H9 (cell line): ENCODE measurements at regions not wholly inside any gene's neighbourhood (a gene's known extent, or its start where the extent isn't known, plus 50 kb on each side); places are given as distances from the start of the nearest gene placed in this dataset.

Experiments
- DNase-seq: peaks from one replicate; pipeline ENCODE4 v3.0.0-alpha.2; 2017
- H2AFZ ChIP-seq: one replicate; pipeline ENCODE4 v1.6.1; 2013; ENCODE audit warnings: mild to moderate bottlenecking, low read length, control low read depth, moderate library complexity
- H2AK5ac ChIP-seq: 2 replicates; pipeline ENCODE4 v1.6.1; 2013; ENCODE audit warnings: low read length, control low read depth, mixed read lengths; ENCODE audit not compliant: insufficient read length
- H2BK120ac ChIP-seq: one replicate; pipeline ENCODE4 v1.6.1; 2013; ENCODE audit warnings: low read depth, mild to moderate bottlenecking, low read length, control low read depth, inconsistent platforms; ENCODE audit not compliant: poor library complexity, severe bottlenecking
- H2BK12ac ChIP-seq: 2 replicates; pipeline ENCODE4 v1.6.1; 2013; ENCODE audit warnings: low read length, control low read depth, mixed read lengths, low read depth; ENCODE audit not compliant: insufficient read length
- H2BK15ac ChIP-seq: 2 replicates; pipeline ENCODE4 v1.6.1; 2013; ENCODE audit warnings: low read depth, low read length, control low read depth
- H2BK20ac ChIP-seq: one replicate; pipeline ENCODE4 v1.6.1; 2013; ENCODE audit warnings: low read depth, mild to moderate bottlenecking, low read length, control low read depth, inconsistent platforms; ENCODE audit not compliant: poor library complexity, severe bottlenecking
- H2BK5ac ChIP-seq: 2 replicates; pipeline ENCODE4 v1.6.1; 2013; ENCODE audit warnings: low read length, control low read depth, mixed read lengths; ENCODE audit not compliant: insufficient read length
- H3K14ac ChIP-seq: 2 replicates; pipeline ENCODE4 v1.6.1; 2013; ENCODE audit warnings: low read length, control low read depth; ENCODE audit not compliant: insufficient read depth
- H3K18ac ChIP-seq: 2 replicates; pipeline ENCODE4 v1.6.1; 2013; ENCODE audit warnings: low read depth, mild to moderate bottlenecking, mixed read lengths, low read length, control low read depth; ENCODE audit not compliant: insufficient read length
- H3K23ac ChIP-seq: 2 replicates; pipeline ENCODE4 v1.6.1; 2013; ENCODE audit warnings: low read length, control low read depth, mixed read lengths, low read depth; ENCODE audit not compliant: insufficient read length
- H3K23me2 ChIP-seq: 2 replicates; pipeline ENCODE4 v1.6.1; 2013; ENCODE audit warnings: low read depth, mild to moderate bottlenecking, mixed read lengths, low read length, control low read depth; ENCODE audit not compliant: insufficient read length, poor library complexity, severe bottlenecking
- H3K27ac ChIP-seq: 2 replicates; pipeline ENCODE4 v1.5.1; 2013; ENCODE audit warnings: low read length, control low read depth, mixed read lengths, low read depth; ENCODE audit not compliant: insufficient read length
- H3K27me3 ChIP-seq: 2 replicates; pipeline ENCODE4 v1.6.1; 2013; ENCODE audit warnings: low read length, control low read depth, inconsistent platforms; ENCODE audit not compliant: insufficient read depth
- H3K4ac ChIP-seq: 2 replicates; pipeline ENCODE4 v1.6.1; 2013; ENCODE audit warnings: low read depth, mild to moderate bottlenecking, control low read depth, inconsistent platforms, low read length, moderate library complexity
- H3K4me1 ChIP-seq: 2 replicates; pipeline ENCODE4 v1.6.1; 2013; ENCODE audit warnings: low read length, control low read depth, inconsistent platforms; ENCODE audit not compliant: insufficient read depth
- H3K4me2 ChIP-seq: 2 replicates; pipeline ENCODE4 v1.6.1; 2013; ENCODE audit warnings: low read length, control low read depth, mixed read lengths; ENCODE audit not compliant: insufficient read length, insufficient read depth
- H3K56ac ChIP-seq: 2 replicates; pipeline ENCODE4 v1.6.1; 2013; ENCODE audit warnings: low read depth, mild to moderate bottlenecking, mixed read lengths, low read length, control low read depth; ENCODE audit not compliant: insufficient read length
- H3K79me1 ChIP-seq: 2 replicates; pipeline ENCODE4 v1.6.1; 2013; ENCODE audit warnings: low read depth, mild to moderate bottlenecking, moderate library complexity, low read length, control low read depth, inconsistent platforms; ENCODE audit not compliant: insufficient read depth, poor library complexity, severe bottlenecking
- H3K79me2 ChIP-seq: 2 replicates; pipeline ENCODE4 v1.6.1; 2013; ENCODE audit warnings: low read length, control low read depth, inconsistent platforms; ENCODE audit not compliant: insufficient read depth
- H3K9ac ChIP-seq: 2 replicates; pipeline ENCODE4 v1.6.1; 2013; ENCODE audit warnings: low read length, control low read depth, mixed read lengths; ENCODE audit not compliant: insufficient read length; ENCODE audit errors: extremely low read depth
- H3K9me3 ChIP-seq: one replicate; pipeline ENCODE4 v1.6.1; 2013; ENCODE audit warnings: low read depth, low read length, inconsistent platforms; ENCODE audit not compliant: control insufficient read depth
- H3T11ph ChIP-seq: one replicate; pipeline ENCODE4 v1.6.1; 2013; ENCODE audit warnings: mild to moderate bottlenecking, low read length, control low read depth, inconsistent platforms
- H4K20me1 ChIP-seq: one replicate; pipeline ENCODE4 v1.6.1; 2013; ENCODE audit not compliant: control insufficient read depth, insufficient read length, insufficient read depth
- H4K5ac ChIP-seq: 2 replicates; pipeline ENCODE4 v1.6.1; 2013; ENCODE audit warnings: low read depth, mild to moderate bottlenecking, mixed read lengths, low read length, control low read depth; ENCODE audit not compliant: insufficient read length
- H4K8ac ChIP-seq: replicated peaks from 2 replicates; pipeline ENCODE4 v1.6.1; 2013; ENCODE audit warnings: low read length, control low read depth, mixed read lengths, low read depth; ENCODE audit not compliant: insufficient read length
- H4K91ac ChIP-seq: 2 replicates; pipeline ENCODE4 v1.6.1; 2013; ENCODE audit warnings: low read depth, mild to moderate bottlenecking, moderate library complexity, mixed read lengths, low read length, control low read depth; ENCODE audit not compliant: insufficient read length
- H3K27ac Mint-ChIP-seq, 3 experiments: 2 replicates in 2 of 3; 3 replicates in 1 of 3; pipeline ENCODE4 v1.8.0; 2020 to 2021; ENCODE audit warnings: mixed read lengths in 3 of 3, mild to moderate bottlenecking in 1 of 3, moderate library complexity in 1 of 3
- H3K27me3 Mint-ChIP-seq: 2 replicates; pipeline ENCODE4 v1.8.0; 2021; ENCODE audit warnings: low read depth, mild to moderate bottlenecking, moderate library complexity, mixed read lengths
- H3K36me3 Mint-ChIP-seq, 3 experiments: 2 replicates in 2 of 3; 3 replicates in 1 of 3; pipeline ENCODE4 v1.8.0; 2020 to 2021; ENCODE audit warnings: low read depth in 3 of 3, mixed read lengths in 3 of 3; ENCODE audit not compliant: insufficient read depth in 1 of 3
- H3K4me1 Mint-ChIP-seq, 2 experiments: 2 replicates each; pipeline ENCODE4 v1.8.0; 2020; ENCODE audit warnings: mixed read lengths in 2 of 2
- H3K4me3 Mint-ChIP-seq, 2 experiments: 2 replicates in 1 of 2; 3 replicates in 1 of 2; pipeline ENCODE4 v1.8.0; 2020 to 2021; ENCODE audit warnings: mild to moderate bottlenecking in 2 of 2, mixed read lengths in 2 of 2, moderate library complexity in 1 of 2
- H3K9me3 Mint-ChIP-seq, 2 experiments: 2 replicates in 1 of 2; 3 replicates in 1 of 2; pipeline ENCODE4 v1.8.0; 2020; ENCODE audit warnings: mild to moderate bottlenecking in 2 of 2, mixed read lengths in 2 of 2, moderate library complexity in 1 of 2
- CTCF ChIP-seq: fragments of 200-600 bp; sonication (generic); conservative IDR thresholded peaks from 3 replicates; pipeline ENCODE4 v1.8.0; 2021; ENCODE audit warnings: antibody characterized with exemption, mild to moderate bottlenecking
- WGBS: extraction: QIAGEN DNeasy Blood & Tissue Kit; methylation state at CpG from one replicate; pipeline ENCODE4 v1.1.7; 2013; ENCODE audit warnings: missing lambda C conversion rate, low lambda C conversion rate, mixed read lengths; ENCODE audit not compliant: insufficient read length; ENCODE audit errors: extremely low coverage; 5-methylcytosine and 5-hydroxymethylcytosine counted together

GRCh38 chr10:14381475-14381874 lies 50.8 kb upstream of the FRMD4A start:
- H3K9me3 Mint-ChIP-seq, result peaks cover 0 to 3% of the 10 kb centered on the region in 2 experiments; a peak in 1 of 5 replicates
- Histone ChIP-seq H4K91ac (no peak overlapping the region), H3K79me1 (no peaks in the 10 kb centered on the region), H3K56ac (no peak overlapping the region), H4K5ac (no peak overlapping the region), H2BK12ac (no peak overlapping the region), H3K23ac (no peak overlapping the region), H2BK20ac (no peak overlapping the region), H4K8ac (no peak overlapping the region), H3K9me3 (no peaks in the 10 kb centered on the region), H4K20me1 (no peaks in the 10 kb centered on the region), H3K4me2 (no peak overlapping the region), H2BK120ac (no peak overlapping the region), H2AFZ (no peak overlapping the region), H2BK15ac (no peak overlapping the region), H3T11ph (no peak overlapping the region), H3K27ac (no peak overlapping the region), H3K23me2 (no peaks in the 10 kb centered on the region), H3K4ac (no peak overlapping the region), H3K14ac (no peak overlapping the region; the same call in 1 of the 2 replicates), H3K4me1 (0 out of 2 replicates have a peak, but pooled peaks cover 3% of the 10 kb centered on the region), H2AK5ac (no peak overlapping the region), H3K9ac (no peak overlapping the region), H3K18ac (no peak overlapping the region), H3K27me3 (no peaks in the 10 kb centered on the region), H3K79me2 (no peaks in the 10 kb centered on the region), H2BK5ac (no peak overlapping the region)
- no CpG with 5 or more reads among the region's 2 CpGs for WGBS
- TF ChIP-seq CTCF, result no peak
- H3K4me3 Mint-ChIP-seq, result no peak overlapping the region
- no peaks in the 10 kb centered on the region for H3K36me3 Mint-ChIP-seq
- peaks cover 27 to 32% of the 10 kb centered on the region in 2 experiments for H3K4me1 Mint-ChIP-seq
- peaks cover 1% of the 10 kb centered on the region for H3K27me3 Mint-ChIP-seq
- no peak for DNase-seq
- H3K27ac Mint-ChIP-seq, result no peak overlapping the region; a peak in 1 of 7 replicates
